Kidney glomerular epithelial cell (primary cell): ENCODE measurements at regions not wholly inside any gene's neighbourhood (a gene's known extent, or its start where the extent isn't known, plus 50 kb on each side); places are given as distances from the start of the nearest gene placed in this dataset.
"Not testable (repeated sequence)": the region's sequence is repeated elsewhere in the genome, so short reads cannot be mapped to it uniquely, and the experiment has no call there.

Source experiments
- DNase-seq: peaks from one replicate; lab custom pipeline; 2025; lab: John Stamatoyannopoulos, UW

- DNase-seq, result not testable (repeated sequence)
Observed at GRCh38 chr21:13923175-13923574, 287.6 kb downstream of the LIPI start.

GRCh38 chr21:13921455-13921854, 289.3 kb downstream of the LIPI start:
- not testable (repeated sequence) for DNase-seq

GRCh38 chr21:13907385-13907784, 297.8 kb downstream of the POTED start:
- not testable (repeated sequence) for DNase-seq

- not testable (repeated sequence) for DNase-seq
Observed at GRCh38 chr21:13896596-13897247, 287.1 kb downstream of the POTED start.

GRCh38 chr21:13893617-13894016, 284.0 kb downstream of the POTED start:
- not testable (repeated sequence) for DNase-seq

GRCh38 chr21:13893025-13893424, 283.4 kb downstream of the POTED start:
- DNase-seq, result not testable (repeated sequence)

- DNase-seq, result not testable (repeated sequence)
Observed at GRCh38 chr21:13892146-13892751, 282.7 kb downstream of the POTED start.

- DNase-seq, result not testable (repeated sequence)
Observed at GRCh38 chr21:13889176-13889575, 279.6 kb downstream of the POTED start.

- not testable (repeated sequence) for DNase-seq
Observed at GRCh38 chr21:13883641-13884395, 274.2 kb downstream of the POTED start.

- not testable (repeated sequence) for DNase-seq
Observed at GRCh38 chr21:13877503-13877902, 267.9 kb downstream of the POTED start.

GRCh38 chr21:13876999-13877398, 267.4 kb downstream of the POTED start:
- DNase-seq, result not testable (repeated sequence)

- DNase-seq, result not testable (repeated sequence)
Observed at GRCh38 chr21:13874001-13874400, 264.4 kb downstream of the POTED start.

GRCh38 chr21:13854638-13855037, 245.1 kb downstream of the POTED start:
- DNase-seq, result no peak

- not testable (repeated sequence) for DNase-seq
Observed at GRCh38 chr21:13850808-13851207, 241.2 kb downstream of the POTED start.

- DNase-seq, result not testable (repeated sequence)
Observed at GRCh38 chr21:13849489-13849888, 239.9 kb downstream of the POTED start.

- not testable (repeated sequence) for DNase-seq
Observed at GRCh38 chr21:13846718-13847117, 237.1 kb downstream of the POTED start.

- not testable (repeated sequence) for DNase-seq
Observed at GRCh38 chr21:13844574-13844973, 235.0 kb downstream of the POTED start.

GRCh38 chr21:13843081-13843480, 233.5 kb downstream of the POTED start:
- DNase-seq, result not testable (repeated sequence)

- DNase-seq, result not testable (repeated sequence)
Observed at GRCh38 chr21:13827666-13828065, 218.1 kb downstream of the POTED start.

- no peak for DNase-seq
Observed at GRCh38 chr21:13827201-13827600, 217.6 kb downstream of the POTED start.

GRCh38 chr21:13826511-13826910, 216.9 kb downstream of the POTED start:
- DNase-seq, result not testable (repeated sequence)

GRCh38 chr21:13825218-13825778, 215.7 kb downstream of the POTED start:
- not testable (repeated sequence) for DNase-seq
